ENCODE measurements at regions not wholly inside any gene's neighbourhood (a gene's known extent, or its start where the extent isn't known, plus 50 kb on each side); places are given as distances from the start of the nearest gene placed in this dataset.
"Not testable (repeated sequence)": the region's sequence is repeated elsewhere in the genome, so short reads cannot be mapped to it uniquely, and the experiment has no call there.

DNA sequence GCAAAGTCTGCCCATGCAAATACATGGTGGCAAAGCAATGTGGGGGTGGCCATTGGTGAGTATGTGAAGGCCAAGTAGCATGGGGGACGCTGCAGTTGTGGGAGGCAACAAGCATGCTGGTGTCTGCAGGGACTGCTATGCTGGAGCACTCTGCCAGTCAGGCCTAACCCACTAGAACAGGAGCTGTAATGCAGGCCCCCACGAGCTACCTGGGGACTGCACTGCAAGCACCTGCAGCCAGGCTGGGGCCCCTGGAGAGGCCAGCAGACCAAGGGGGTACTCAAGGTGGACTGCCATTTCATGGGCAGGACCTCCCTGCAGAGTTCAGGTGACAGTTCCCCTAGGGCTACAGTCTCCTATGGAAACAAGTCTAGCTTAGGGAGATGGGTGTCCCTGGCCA, 183.8 kb upstream of the PDE4D start:
- no peak for DNase-seq (ENCODE audit: low spot score)

DNA sequence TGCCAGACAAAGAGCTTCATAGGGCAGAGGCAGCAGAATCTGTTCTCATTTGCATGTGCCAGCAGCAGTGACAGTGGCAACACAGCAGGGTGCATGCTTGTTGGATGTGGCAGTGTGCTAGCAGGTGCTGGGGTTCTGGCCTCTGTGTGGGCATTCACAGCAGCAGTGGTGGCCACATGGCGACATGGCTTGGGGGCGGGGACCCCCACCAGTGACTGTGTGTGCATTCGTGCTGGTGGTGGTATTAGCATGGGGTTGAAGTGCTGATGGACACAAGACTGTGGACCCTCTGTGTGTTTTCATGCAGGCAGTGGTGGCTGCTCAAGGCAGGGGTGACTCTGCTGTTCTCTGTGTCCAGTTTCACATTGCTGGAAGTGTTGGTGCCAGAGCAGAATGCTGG, 183.2 kb upstream of the PDE4D start:
- no peak for DNase-seq (ENCODE audit: low spot score)

DNA sequence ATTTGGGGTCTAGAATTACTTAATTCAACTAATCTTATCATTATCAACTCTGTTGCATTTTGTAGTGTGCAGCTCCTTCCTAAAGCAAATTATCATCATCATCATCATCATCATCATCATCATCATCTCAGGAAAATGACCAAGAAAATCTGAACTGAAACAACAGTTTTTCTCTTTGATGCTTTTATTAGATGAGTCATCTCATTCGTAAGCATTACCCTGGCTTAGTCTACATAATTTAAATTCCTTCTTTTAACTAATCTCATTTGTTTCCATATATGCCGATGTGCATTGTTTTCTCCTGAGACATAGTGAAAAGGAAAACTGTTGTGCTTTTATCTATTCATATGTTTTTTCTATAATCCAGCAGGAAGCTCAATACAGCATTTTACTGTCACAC, 173.0 kb upstream of the PDE4D start:
- DNase-seq (ENCODE audit: low spot score): no peak

DNA sequence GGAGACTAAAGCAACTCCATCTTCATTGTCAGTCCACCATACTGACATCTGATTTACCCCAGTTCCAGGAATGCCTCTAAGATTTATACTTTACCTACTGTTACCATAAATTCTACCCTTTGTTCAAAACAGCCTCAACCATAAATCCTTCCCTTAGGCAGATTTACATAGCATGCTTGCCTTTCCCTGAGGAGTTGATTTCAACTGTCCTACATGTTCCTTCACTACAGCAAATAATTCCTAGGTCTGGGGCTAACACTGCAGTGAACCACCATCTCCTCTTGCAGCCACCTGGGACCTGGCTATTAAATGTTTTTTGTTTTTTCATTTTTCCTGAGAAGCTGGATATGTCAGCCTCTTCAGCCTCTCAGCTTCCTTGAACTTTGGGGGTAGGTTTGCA, 166.9 kb upstream of the PDE4D start:
- no peak for DNase-seq (ENCODE audit: low spot score)

- DNase-seq (ENCODE audit: low spot score): no peak
Observed at GRCh38 chr5:60056191-60056590, 162.7 kb upstream of the PDE4D start.

GRCh38 chr5:60055168-60055567, 161.6 kb upstream of the PDE4D start:
- DNase-seq (ENCODE audit: low spot score): no peak

DNA sequence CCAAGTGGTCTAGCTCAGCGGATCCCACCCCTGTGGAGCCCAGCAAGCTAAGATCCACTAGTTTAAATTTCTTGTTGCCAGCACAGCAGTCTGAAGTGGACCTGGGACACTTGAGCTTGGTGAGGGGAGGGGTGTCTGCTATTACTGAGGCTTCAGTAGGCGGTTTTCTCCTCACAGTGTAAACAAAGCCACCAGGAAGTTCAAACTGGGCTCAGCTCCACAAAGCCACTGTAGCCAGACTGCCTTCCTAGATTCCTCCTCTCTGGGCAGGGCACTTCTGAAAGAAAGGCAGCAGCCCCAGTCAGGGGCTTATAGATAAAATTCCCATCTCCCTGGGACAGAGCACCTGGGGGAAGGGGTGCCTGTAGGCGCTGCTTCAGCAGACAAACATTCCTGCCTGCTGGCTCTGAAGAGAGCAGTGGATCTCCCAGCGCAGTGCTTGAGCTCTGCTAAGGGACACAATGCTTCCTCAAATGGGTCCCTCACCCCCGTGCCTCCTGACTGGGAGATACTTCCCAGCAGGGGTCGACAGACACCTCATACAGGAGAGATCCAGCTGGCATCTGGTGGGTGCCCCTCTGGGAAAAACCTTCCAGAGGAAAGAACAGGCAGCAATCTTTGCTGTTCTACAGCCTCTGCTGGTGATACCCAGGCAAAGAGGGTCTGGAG, 148.6 kb upstream of the PDE4D start:
- DNase-seq (ENCODE audit: low spot score): not testable (repeated sequence)

DNA sequence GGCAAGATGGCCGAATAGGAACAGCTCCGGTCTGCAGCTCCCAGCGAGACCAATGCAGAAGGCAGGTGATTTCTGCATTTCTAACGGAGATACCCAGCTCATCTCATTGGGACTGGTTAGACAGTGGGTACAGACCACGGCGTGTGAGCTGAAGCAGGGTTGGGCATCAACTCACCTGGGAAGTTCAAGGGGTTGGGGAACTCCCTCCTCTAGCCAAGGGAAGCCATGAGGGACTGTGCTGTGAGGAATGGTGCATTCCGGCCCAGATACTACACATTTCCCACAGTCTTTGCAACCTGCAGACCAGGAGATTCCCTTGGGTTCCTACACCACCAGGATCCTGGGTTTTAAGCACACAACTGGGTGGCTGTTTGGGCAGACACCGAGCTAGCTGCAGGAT, 148.0 kb upstream of the PDE4D start:
- not testable (repeated sequence) for DNase-seq (ENCODE audit: low spot score)

GRCh38 chr5:60036192-60036938, 142.8 kb upstream of the PDE4D start:
- no peak for DNase-seq (ENCODE audit: low spot score)

- DNase-seq (ENCODE audit: low spot score): no peak
Observed at GRCh38 chr5:60026161-60026560, 132.6 kb upstream of the PDE4D start.

GRCh38 chr5:60024104-60024503, 130.6 kb upstream of the PDE4D start:
- DNase-seq (ENCODE audit: low spot score): no peak

GRCh38 chr5:60023255-60023654, 129.7 kb upstream of the PDE4D start:
- no peak for DNase-seq (ENCODE audit: low spot score)

DNA sequence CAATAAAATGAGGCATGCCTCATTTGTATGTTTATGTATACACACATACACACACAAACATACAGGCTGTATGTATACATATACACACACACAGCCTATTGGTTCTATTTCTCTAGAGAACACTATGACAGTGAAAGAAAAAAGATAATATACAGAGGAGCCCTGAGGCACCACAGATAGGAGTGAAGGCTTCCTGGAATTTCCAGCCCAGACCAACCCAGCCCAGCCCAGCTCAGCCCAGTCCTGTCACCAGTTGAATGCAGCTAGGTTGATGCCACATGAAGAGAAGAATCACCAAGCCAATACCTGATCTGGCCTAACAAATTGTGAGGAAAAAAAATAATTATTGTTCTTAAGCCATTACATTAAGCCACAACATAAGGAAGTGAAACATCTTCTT, 126.9 kb upstream of the PDE4D start:
- DNase-seq (ENCODE audit: low spot score): no peak

- DNase-seq (ENCODE audit: low spot score): not testable (repeated sequence)
Observed at GRCh38 chr5:60018960-60019359, 125.4 kb upstream of the PDE4D start.

DNA sequence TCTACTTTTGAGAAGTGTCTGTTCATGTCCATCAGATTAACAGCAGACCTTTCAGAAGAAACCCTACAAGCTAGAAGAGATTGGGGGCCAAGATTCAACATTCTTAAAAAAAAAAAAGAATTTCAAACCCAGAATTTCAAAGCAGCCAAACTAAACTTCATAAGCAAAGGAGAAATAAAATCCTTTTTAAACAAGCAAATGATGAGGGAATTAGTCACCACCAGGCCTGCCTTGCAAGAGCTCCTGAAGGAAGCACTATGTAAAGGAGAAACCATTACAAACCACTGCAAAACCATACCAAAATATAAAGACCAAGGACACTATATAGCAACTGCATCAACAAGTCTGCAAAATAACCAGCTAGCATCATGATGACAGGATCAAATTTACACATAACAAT, 124.6 kb upstream of the PDE4D start:
- DNase-seq (ENCODE audit: low spot score): no peak

DNA sequence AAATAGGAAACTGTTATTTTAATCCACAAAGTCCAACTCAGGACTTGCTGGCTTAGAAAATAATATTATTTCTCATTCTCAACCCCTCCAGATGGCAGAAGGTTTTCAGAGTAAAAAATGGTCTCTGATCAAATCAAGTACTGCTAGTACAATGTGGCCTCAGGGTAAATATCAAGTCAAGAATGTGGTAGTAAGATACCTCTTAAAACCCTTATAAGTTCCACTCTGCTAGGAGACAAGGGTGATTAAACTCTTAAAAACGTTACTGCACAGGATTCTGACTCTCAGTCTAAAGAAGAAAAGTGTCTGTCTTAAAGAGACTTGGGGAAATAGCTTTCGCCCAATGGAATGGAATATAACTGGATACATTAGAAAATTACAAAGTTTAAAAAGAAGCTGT, 120.8 kb upstream of the PDE4D start:
- DNase-seq (ENCODE audit: low spot score): no peak

- no peak for DNase-seq (ENCODE audit: low spot score)
Observed at GRCh38 chr5:60010853-60011252, 117.3 kb upstream of the PDE4D start.

DNA sequence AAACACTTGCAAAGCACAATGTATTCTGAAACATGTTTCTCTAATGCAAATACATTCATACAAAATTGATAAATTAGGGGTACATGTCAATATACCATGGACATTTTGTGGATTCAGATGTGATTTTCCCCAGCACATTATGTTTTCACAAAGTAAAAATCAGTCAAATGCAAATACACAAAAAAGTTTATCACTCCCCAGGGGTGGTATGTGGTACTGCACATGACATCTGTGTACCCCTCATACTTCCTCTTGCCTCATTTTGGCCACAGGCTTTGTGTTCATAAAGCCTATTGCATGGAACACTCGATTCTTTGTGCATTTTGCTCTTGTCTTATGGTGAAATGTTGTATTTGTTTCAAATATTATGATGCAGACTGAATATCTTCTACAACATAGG, 116.8 kb upstream of the PDE4D start:
- DNase-seq (ENCODE audit: low spot score): no peak

DNA sequence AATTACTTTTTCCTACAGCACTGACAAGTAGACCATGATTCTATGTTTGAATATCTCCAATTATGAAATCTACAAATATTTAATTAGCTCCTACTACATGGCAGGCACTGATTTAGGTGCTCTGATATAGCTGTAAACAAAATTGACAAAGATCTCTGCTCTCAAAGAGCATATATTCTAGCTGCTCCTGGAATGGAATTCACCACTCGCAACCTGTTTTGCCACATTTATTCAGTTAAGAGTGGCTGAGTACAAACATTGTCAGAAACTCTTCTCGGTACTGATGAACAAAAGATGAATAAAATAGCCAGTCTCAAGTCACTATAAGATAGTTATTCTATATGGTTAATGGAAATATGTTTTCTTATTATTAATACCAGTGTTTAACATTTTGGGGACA, 114.2 kb upstream of the PDE4D start:
- no peak for DNase-seq (ENCODE audit: low spot score)

DNA sequence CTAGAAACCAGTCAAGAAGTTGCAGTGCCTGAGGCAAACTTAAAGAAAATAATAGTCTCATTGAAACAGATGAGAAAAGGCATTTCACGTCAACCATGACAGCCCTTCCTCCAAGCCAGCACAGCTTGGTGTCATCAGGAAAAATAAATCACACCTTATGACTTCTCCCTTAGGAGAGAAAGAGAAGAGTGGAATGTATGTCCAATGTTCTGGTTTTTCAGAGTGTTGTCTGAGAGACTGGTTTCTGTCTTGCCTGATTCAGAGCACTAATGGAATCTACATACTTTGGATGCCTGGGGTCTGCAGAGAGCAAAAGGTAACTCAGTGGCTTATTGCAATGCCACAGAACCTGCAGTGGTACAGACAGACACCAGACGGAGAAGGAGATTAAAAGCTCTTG, 105.5 kb upstream of the PDE4D start:
- DNase-seq (ENCODE audit: low spot score): no peak

DNA sequence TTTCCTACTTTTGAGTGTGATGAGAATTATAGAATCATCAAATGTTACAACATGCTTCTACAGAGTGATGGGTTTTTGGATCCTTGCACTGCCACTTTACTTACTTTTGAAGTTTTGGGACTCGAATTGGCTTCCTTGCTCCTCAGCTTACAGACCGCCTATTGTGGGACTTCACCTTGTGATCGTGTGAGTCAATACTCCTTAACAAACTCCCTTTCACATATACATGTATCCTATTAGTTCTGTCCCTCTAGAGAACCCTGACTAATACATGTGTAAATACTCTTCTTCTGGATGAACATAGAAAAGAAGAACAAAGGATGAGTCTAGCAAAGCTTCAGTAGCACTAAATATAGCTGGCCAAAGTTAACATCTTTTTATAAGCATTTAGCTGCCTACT, 98.7 kb upstream of the PDE4D start:
- DNase-seq (ENCODE audit: low spot score): no peak

- DNase-seq (ENCODE audit: low spot score): no peak
Observed at GRCh38 chr5:59988396-59988795, 94.9 kb upstream of the PDE4D start.

- DNase-seq (ENCODE audit: low spot score): no peak
Observed at GRCh38 chr5:59976342-59976741, 82.8 kb upstream of the PDE4D start.

DNA sequence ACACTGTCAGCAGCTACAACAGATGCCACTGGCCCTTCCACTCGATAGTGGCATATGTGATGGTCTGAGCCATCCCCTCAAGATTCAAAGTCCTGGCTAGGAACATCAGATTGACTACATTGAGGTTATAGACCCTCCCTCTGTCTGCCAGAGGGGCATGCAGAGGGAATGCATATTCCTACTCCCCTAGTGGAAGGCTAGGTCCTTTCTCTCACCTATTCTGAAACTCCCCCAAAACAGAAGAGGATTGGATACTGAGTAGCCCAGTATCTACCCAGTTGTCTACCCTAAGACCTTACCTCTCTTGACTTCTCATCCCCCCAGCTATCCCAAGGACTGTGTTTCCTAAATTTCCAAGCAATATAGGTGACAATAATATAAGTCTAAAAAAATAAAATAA, 78.5 kb upstream of the PDE4D start:
- no peak for DNase-seq (ENCODE audit: low spot score)

Measured in putamen (tissue), 1 donor.